ENCODE measurements at regions not wholly inside any gene's neighbourhood (a gene's known extent, or its start where the extent isn't known, plus 50 kb on each side); places are given as distances from the start of the nearest gene placed in this dataset.

- Histone ChIP-seq H3K27me3 (ENCODE audit: insufficient read depth, low read length, poor library complexity, severe bottlenecking) (no peaks in the 10 kb centered on the region), H2AFZ (ENCODE audit: low read length) (no peak overlapping the region), H3K9me3 (ENCODE audit: insufficient read depth, low read depth, low read length) (no peaks in the 10 kb centered on the region), H3K79me2 (ENCODE audit: insufficient read depth, low read length) (no peaks in the 10 kb centered on the region), H3K4me3 (ENCODE audit: low read length, poor library complexity, severe bottlenecking) (no peak overlapping the region), H4K20me1 (ENCODE audit: insufficient read depth, low read length, poor library complexity, severe bottlenecking) (no peaks in the 10 kb centered on the region), H3K36me3 (ENCODE audit: insufficient read depth, low read length) (no peaks in the 10 kb centered on the region), H3F3A (ENCODE audit: low read depth) (no peaks in the 10 kb centered on the region), H3K9ac (ENCODE audit: low read depth, low read length, poor library complexity, severe bottlenecking) (no peak overlapping the region), H3K4me1 (ENCODE audit: insufficient read depth, low read length, poor library complexity, severe bottlenecking) (no peaks in the 10 kb centered on the region), H3K9me2 (replicated peaks; ENCODE audit: low read depth, low read length) (no peaks in the 10 kb centered on the region), H3K4me2 (ENCODE audit: low read depth, low read length, poor library complexity, severe bottlenecking) (no peak overlapping the region)
- TF ChIP-seq EZH2phosphoT487 (IDR thresholded peaks at IDR 0.05; ENCODE audit: borderline replicate concordance) (no peak), CTCF (conservative IDR thresholded peaks at IDR 0.05; ENCODE audit: low read length) (no peak)
Observed at GRCh38 chr10:83941189-83941588, 198.1 kb upstream of the GHITM start.

GRCh38 chr10:83942410-83942809 is 196.9 kb upstream of the GHITM start:
- H3K36me3 ChIP-seq (ENCODE audit: insufficient read depth, low read length) = no peaks in the 10 kb centered on the region
- H4K20me1 ChIP-seq (ENCODE audit: insufficient read depth, low read length, poor library complexity, severe bottlenecking) = no peaks in the 10 kb centered on the region
- H3K9me2 ChIP-seq (replicated peaks; ENCODE audit: low read depth, low read length) = no peaks in the 10 kb centered on the region
- H3K4me2 ChIP-seq (ENCODE audit: low read depth, low read length, poor library complexity, severe bottlenecking) = no peak overlapping the region
- H3K9ac ChIP-seq (ENCODE audit: low read depth, low read length, poor library complexity, severe bottlenecking) = no peak overlapping the region
- H2AFZ ChIP-seq (ENCODE audit: low read length) = no peak overlapping the region
- H3K79me2 ChIP-seq (ENCODE audit: insufficient read depth, low read length) = no peaks in the 10 kb centered on the region
- TF ChIP-seq CTCF (conservative IDR thresholded peaks at IDR 0.05; ENCODE audit: low read length) (no peak), EZH2phosphoT487 (IDR thresholded peaks at IDR 0.05; ENCODE audit: borderline replicate concordance) (no peak)
- no peaks in the 10 kb centered on the region for H3F3A ChIP-seq (ENCODE audit: low read depth)
- H3K4me1 ChIP-seq (ENCODE audit: insufficient read depth, low read length, poor library complexity, severe bottlenecking) = no peaks in the 10 kb centered on the region
- no peak overlapping the region for H3K4me3 ChIP-seq (ENCODE audit: low read length, poor library complexity, severe bottlenecking)
- no peaks in the 10 kb centered on the region for H3K27me3 ChIP-seq (ENCODE audit: insufficient read depth, low read length, poor library complexity, severe bottlenecking)
- no peaks in the 10 kb centered on the region for H3K9me3 ChIP-seq (ENCODE audit: insufficient read depth, low read depth, low read length)

- TF ChIP-seq CTCF (conservative IDR thresholded peaks at IDR 0.05; ENCODE audit: low read length) (no peak), EZH2phosphoT487 (IDR thresholded peaks at IDR 0.05; ENCODE audit: borderline replicate concordance) (no peak)
- H3K9me3 ChIP-seq (ENCODE audit: insufficient read depth, low read depth, low read length) = no peaks in the 10 kb centered on the region
- H3K4me3 ChIP-seq (ENCODE audit: low read length, poor library complexity, severe bottlenecking) = no peak overlapping the region
- no peak overlapping the region for H3K9ac ChIP-seq (ENCODE audit: low read depth, low read length, poor library complexity, severe bottlenecking)
- H3K27me3 ChIP-seq (ENCODE audit: insufficient read depth, low read length, poor library complexity, severe bottlenecking) = no peaks in the 10 kb centered on the region
- H2AFZ ChIP-seq (ENCODE audit: low read length) = no peak overlapping the region
- no peaks in the 10 kb centered on the region for H3K79me2 ChIP-seq (ENCODE audit: insufficient read depth, low read length)
- H4K20me1 ChIP-seq (ENCODE audit: insufficient read depth, low read length, poor library complexity, severe bottlenecking) = no peaks in the 10 kb centered on the region
- no peaks in the 10 kb centered on the region for H3K36me3 ChIP-seq (ENCODE audit: insufficient read depth, low read length)
- H3K4me2 ChIP-seq (ENCODE audit: low read depth, low read length, poor library complexity, severe bottlenecking) = no peak overlapping the region
- no peaks in the 10 kb centered on the region for H3F3A ChIP-seq (ENCODE audit: low read depth)
- no peaks in the 10 kb centered on the region for H3K9me2 ChIP-seq (replicated peaks; ENCODE audit: low read depth, low read length)
- no peaks in the 10 kb centered on the region for H3K4me1 ChIP-seq (ENCODE audit: insufficient read depth, low read length, poor library complexity, severe bottlenecking)
Observed at GRCh38 chr10:83943049-83943448, 196.3 kb upstream of the GHITM start.

Data from Loucy (cell line).